Keratinocyte (primary cell): ENCODE measurements at regions not wholly inside any gene's neighbourhood (a gene's known extent, or its start where the extent isn't known, plus 50 kb on each side); places are given as distances from the start of the nearest gene placed in this dataset.

ENCODE experiments used
- DNase-seq: peaks from one replicate; pipeline ENCODE4 v3.0.0-alpha.2; 2011; ENCODE audit warnings: low read depth, missing footprints, low spot score
- FAIRE-seq: peaks from 2 replicates; lab custom pipeline; 2011; peaks lifted over from hg19 to GRCh38; lab: Jason Lieb, UNC
- H2AFZ ChIP-seq: 2 replicates; pipeline ENCODE4 v1.6.0; 2012; ENCODE audit warnings: low read length, control low read depth, inconsistent platforms; ENCODE audit not compliant: control insufficient read depth
- H3K27ac ChIP-seq: 2 replicates; pipeline ENCODE4 v1.5.1; 2011; ENCODE audit warnings: low read length; ENCODE audit not compliant: control insufficient read depth, insufficient read depth
- H3K27me3 ChIP-seq: 3 replicates; pipeline ENCODE4 v1.6.0; 2011; ENCODE audit warnings: low read length; ENCODE audit not compliant: control insufficient read depth, insufficient read depth; ENCODE audit errors: extremely low read depth
- H3K36me3 ChIP-seq, 2 experiments: 2 replicates in 1 of 2; 3 replicates in 1 of 2; pipeline ENCODE4 v1.5.1; 2011; ENCODE audit warnings: low read length in 2 of 2, mild to moderate bottlenecking in 1 of 2; ENCODE audit not compliant: control insufficient read depth in 2 of 2, insufficient read depth in 2 of 2; ENCODE audit errors: extremely low read depth in 1 of 2
- H3K4me1 ChIP-seq: 3 replicates; pipeline ENCODE4 v1.5.1; 2011; ENCODE audit warnings: low read length; ENCODE audit not compliant: control insufficient read depth, insufficient read depth; ENCODE audit errors: extremely low read depth
- H3K4me2 ChIP-seq: 3 replicates; pipeline ENCODE4 v1.6.0; 2011; ENCODE audit warnings: low read depth, low read length; ENCODE audit not compliant: control insufficient read depth, insufficient read depth; ENCODE audit errors: extremely low read depth
- H3K4me3 ChIP-seq, 3 experiments: fragments of 200-600 bp in 1 of 3; sonication (generic) in 1 of 3; 2 replicates in 2 of 3; 3 replicates in 1 of 3; pipeline ENCODE4 v1.5.1; 2011 to 2016; ENCODE audit warnings: low read length in 3 of 3, mild to moderate bottlenecking in 3 of 3, control low read depth in 2 of 3, inconsistent platforms in 1 of 3, low read depth in 1 of 3, mixed read lengths in 1 of 3, mixed run types in 1 of 3, moderate library complexity in 1 of 3; ENCODE audit not compliant: control insufficient read depth in 2 of 3, insufficient read depth in 2 of 3; ENCODE audit errors: extremely low read depth in 1 of 3
- H3K79me2 ChIP-seq: 2 replicates; pipeline ENCODE4 v1.6.0; 2012; ENCODE audit warnings: low read length; ENCODE audit not compliant: control insufficient read depth, insufficient read depth
- H3K9ac ChIP-seq: 3 replicates; pipeline ENCODE4 v1.6.0; 2011; ENCODE audit warnings: low read length; ENCODE audit not compliant: control insufficient read depth, insufficient read depth; ENCODE audit errors: extremely low read depth
- H3K9me1 ChIP-seq: 3 replicates; pipeline ENCODE4 v1.6.0; 2011; ENCODE audit warnings: low read length; ENCODE audit not compliant: control insufficient read depth, insufficient read depth; ENCODE audit errors: extremely low read depth
- H3K9me3 ChIP-seq: 2 replicates; pipeline ENCODE4 v1.5.1; 2012; ENCODE audit warnings: low read depth, low read length; ENCODE audit not compliant: control insufficient read depth
- H4K20me1 ChIP-seq: 3 replicates; pipeline ENCODE4 v1.6.0; 2011; ENCODE audit warnings: low read length; ENCODE audit not compliant: control insufficient read depth, insufficient read depth; ENCODE audit errors: extremely low read depth
- CTCF ChIP-seq, 3 experiments: IDR thresholded peaks in 1 of 3; conservative IDR thresholded peaks in 1 of 3; optimal IDR thresholded peaks in 1 of 3; 2 replicates in 2 of 3; 3 replicates in 1 of 3; pipeline versions ENCODE3 to v1.5.1; 2011; ENCODE audit warnings: low read length in 3 of 3, mild to moderate bottlenecking in 3 of 3, moderate library complexity in 2 of 3, control low read depth in 1 of 3, inconsistent platforms in 1 of 3; ENCODE audit not compliant: insufficient read depth in 2 of 3; ENCODE audit errors: extremely low read depth in 1 of 3
- EZH2 ChIP-seq: IDR thresholded peaks from one replicate; pipeline ENCODE4 v1.6.1; 2012; ENCODE audit warnings: inconsistent platforms, mild to moderate bottlenecking, low read length, moderate library complexity
- dilution Hi-C: fragments of 300-500 bp; cut with MboI; formaldehyde crosslinking; loops from one replicate; pipeline ENCODE4 v1.7.0; 2020; ENCODE audit warnings: low sequenced_read_pairs; ENCODE audit not compliant: extremely low pct_ligation_motif_present

DNA sequence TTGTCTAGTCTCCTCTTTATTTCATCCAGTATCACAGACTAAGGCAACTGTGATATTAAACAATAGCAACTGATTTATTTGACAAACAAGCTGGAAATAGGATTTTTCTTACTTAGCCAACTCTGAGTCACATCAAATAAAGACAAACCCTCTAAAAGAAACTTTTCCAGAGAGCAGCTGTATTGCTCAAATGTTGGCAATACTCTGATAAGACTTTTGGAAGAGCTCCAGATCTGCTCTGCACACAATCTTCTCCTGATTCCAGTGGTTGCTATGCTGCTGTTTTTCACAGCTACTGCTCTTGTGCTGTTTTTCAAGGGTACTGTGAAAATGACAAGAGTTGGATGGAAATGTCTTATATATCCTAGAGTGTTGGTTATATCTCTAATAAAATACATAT, 1479.2 kb downstream of the SLITRK5 start:
- Histone ChIP-seq H4K20me1 (no peaks in the 10 kb centered on the region), H3K27me3 (no peaks in the 10 kb centered on the region), H3K9me1 (no peaks in the 10 kb centered on the region), H3K4me2 (no peak overlapping the region), H3K9me3 (no peaks in the 10 kb centered on the region), H3K36me3 (no peaks in the 10 kb centered on the region), H3K4me1 (no peaks in the 10 kb centered on the region), H2AFZ (no peak overlapping the region), H3K27ac (no peak overlapping the region), H3K9ac (no peak overlapping the region), H3K4me3 (no peak overlapping the region), H3K79me2 (no peaks in the 10 kb centered on the region)
- DNase-seq, result no peak
- FAIRE-seq, result no peak
- dilution Hi-C loops, result no loop called here
- TF ChIP-seq EZH2, result no peak
- no peak for TF ChIP-seq CTCF (optimal IDR thresholded peaks at IDR 0.05 in 1 of 3, IDR thresholded peaks at IDR 0.05 in 1 of 3, conservative IDR thresholded peaks at IDR 0.05 in 1 of 3; ENCODE audit: extremely low read depth in 1 of 3, insufficient read depth in 2 of 3, low read length in 3 of 3)

DNA sequence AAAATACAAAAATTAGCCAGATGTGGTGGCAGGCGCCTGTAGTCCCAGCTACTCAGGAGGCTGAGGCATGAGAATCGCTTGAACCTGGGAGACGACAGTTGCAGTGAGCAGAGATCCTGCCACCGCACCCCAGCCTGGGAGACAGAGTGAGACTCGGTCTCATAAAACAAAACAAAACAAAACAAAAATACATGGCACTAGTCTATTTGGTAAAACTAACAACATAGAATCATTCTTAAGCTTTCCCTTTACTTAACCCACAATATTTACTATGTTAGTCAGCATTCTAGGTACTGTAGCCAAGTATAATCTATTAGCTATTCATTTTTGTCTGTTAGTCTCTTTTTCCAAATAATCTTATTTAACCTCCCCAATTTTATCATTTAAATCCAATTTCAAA, 1482.8 kb downstream of the SLITRK5 start:
- dilution Hi-C loops, result no loop called here

More for the DNA sequence above, 1482.8 kb downstream of the SLITRK5 start:
- H4K20me1 ChIP-seq, result no peaks in the 10 kb centered on the region
- H3K36me3 ChIP-seq, result no peaks in the 10 kb centered on the region
- H3K4me1 ChIP-seq, result no peaks in the 10 kb centered on the region
- no peaks in the 10 kb centered on the region for H3K9me3 ChIP-seq
- H3K27me3 ChIP-seq, result no peaks in the 10 kb centered on the region
- no peaks in the 10 kb centered on the region for H3K79me2 ChIP-seq
- FAIRE-seq (no peak), DNase-seq (no peak)
- H3K9me1 ChIP-seq, result no peaks in the 10 kb centered on the region
- TF ChIP-seq EZH2 (no peak), CTCF (optimal IDR thresholded peaks at IDR 0.05 in 1 of 3, IDR thresholded peaks at IDR 0.05 in 1 of 3, conservative IDR thresholded peaks at IDR 0.05 in 1 of 3; ENCODE audit: extremely low read depth in 1 of 3, insufficient read depth in 2 of 3, low read length in 3 of 3) (no peak)
- H3K27ac ChIP-seq, result no peak overlapping the region
- no peak overlapping the region for H2AFZ ChIP-seq
- no peak overlapping the region for H3K9ac ChIP-seq
- no peak overlapping the region for H3K4me3 ChIP-seq
- H3K4me2 ChIP-seq, result no peak overlapping the region
